ENCODE measurements at regions not wholly inside any gene's neighbourhood (a gene's known extent, or its start where the extent isn't known, plus 50 kb on each side); places are given as distances from the start of the nearest gene placed in this dataset.
A peak's percentile ranks its signal among the peaks of the same experiment; 100 is the strongest.

- no peak for ATAC-seq
- intact Hi-C loops (cut with DNase I): no loop called here
- DNase-seq (ENCODE audit: low spot score): no peak
Measured at GRCh38 chr2:163822033-163822432, 86.2 kb upstream of the FIGN start.

GRCh38 chr2:163812926-163813520 lies 77.2 kb upstream of the FIGN start:
- ATAC-seq (no peak), DNase-seq (ENCODE audit: low spot score) (no peak)
- intact Hi-C loops (cut with DNase I): no loop called here

- DNase-seq (ENCODE audit: low spot score) (no peak), ATAC-seq (no peak)
- intact Hi-C loops (cut with DNase I): no loop called here
Measured at GRCh38 chr2:163808406-163808805, 72.6 kb upstream of the FIGN start.

GRCh38 chr2:163802284-163802683 lies 66.5 kb upstream of the FIGN start:
- DNase-seq (ENCODE audit: low spot score): no peak
- intact Hi-C loops (cut with DNase I): no loop called here
- ATAC-seq: no peak

GRCh38 chr2:163801486-163801885 lies 65.7 kb upstream of the FIGN start:
- DNase-seq (ENCODE audit: low spot score) (no peak), ATAC-seq (no peak)
- intact Hi-C loops (cut with DNase I): no loop called here

GRCh38 chr2:163800951-163801381 lies 65.2 kb upstream of the FIGN start:
- no peak for DNase-seq (ENCODE audit: low spot score)
- peak; percentile 67 for ATAC-seq
- intact Hi-C loops (cut with DNase I): no loop called here

- intact Hi-C loops (cut with DNase I): no loop called here
- no peak for DNase-seq (ENCODE audit: low spot score)
- no peak for ATAC-seq
Measured at GRCh38 chr2:163799807-163800206, 64.0 kb upstream of the FIGN start.

GRCh38 chr2:163794635-163795034 lies 58.8 kb upstream of the FIGN start:
- DNase-seq (ENCODE audit: low spot score) (no peak), ATAC-seq (no peak)
- intact Hi-C loops (cut with DNase I): no loop called here
